ENCODE measurements at regions not wholly inside any gene's neighbourhood (a gene's known extent, or its start where the extent isn't known, plus 50 kb on each side); places are given as distances from the start of the nearest gene placed in this dataset.
"Not testable (repeated sequence)": the region's sequence is repeated elsewhere in the genome, so short reads cannot be mapped to it uniquely, and the experiment has no call there.

DNA sequence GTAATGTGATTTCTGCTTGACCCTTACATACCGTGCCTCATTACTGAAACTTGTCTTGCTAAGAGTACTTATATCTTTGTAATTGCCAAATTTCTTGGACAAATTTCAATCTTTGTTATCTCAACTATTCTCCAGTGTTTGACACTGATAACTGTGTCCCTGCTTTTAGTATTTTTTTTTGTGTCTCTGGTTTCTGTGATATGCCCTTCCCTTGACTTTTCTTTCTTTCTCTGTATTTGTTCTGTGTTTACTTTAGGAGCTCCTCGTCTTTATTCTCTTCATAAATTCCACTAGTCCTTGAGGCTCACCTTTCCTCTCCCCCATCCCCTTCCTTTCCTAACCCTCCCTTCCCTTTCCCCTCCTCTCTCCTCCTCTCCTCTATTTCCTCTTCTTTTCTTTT, 123.7 kb upstream of the FBXL17 start:
- no peaks in the 10 kb centered on the region for H3K79me2 ChIP-seq (ENCODE audit: insufficient read depth, low read length)
- H3K27ac ChIP-seq (ENCODE audit: low read depth, low read length), result no peak overlapping the region
- no peaks in the 10 kb centered on the region for H3K27me3 ChIP-seq (ENCODE audit: insufficient read depth, low read length)
- no peak for DNase-seq (ENCODE audit: insufficient read length, low spot score, missing footprints)
- no peak overlapping the region for H3K4me2 ChIP-seq (ENCODE audit: insufficient read depth, low read length)
- H3K4me1 ChIP-seq (ENCODE audit: insufficient read depth, low read length), result no peaks in the 10 kb centered on the region
- no peak overlapping the region for H3K4me3 ChIP-seq (ENCODE audit: insufficient read depth, low read length)
- no peak overlapping the region for H2AFZ ChIP-seq (ENCODE audit: low read length)
- H3K9me3 ChIP-seq (ENCODE audit: low read depth, low read length), result no peaks in the 10 kb centered on the region
- no peaks in the 10 kb centered on the region for H3K36me3 ChIP-seq (ENCODE audit: insufficient read depth, low read length)
- no peak for TF ChIP-seq CTCF (IDR thresholded peaks at IDR 0.05; ENCODE audit: extremely low read depth, low read depth, low read length)
- no peaks in the 10 kb centered on the region for H4K20me1 ChIP-seq (ENCODE audit: insufficient read depth, low read length)

DNA sequence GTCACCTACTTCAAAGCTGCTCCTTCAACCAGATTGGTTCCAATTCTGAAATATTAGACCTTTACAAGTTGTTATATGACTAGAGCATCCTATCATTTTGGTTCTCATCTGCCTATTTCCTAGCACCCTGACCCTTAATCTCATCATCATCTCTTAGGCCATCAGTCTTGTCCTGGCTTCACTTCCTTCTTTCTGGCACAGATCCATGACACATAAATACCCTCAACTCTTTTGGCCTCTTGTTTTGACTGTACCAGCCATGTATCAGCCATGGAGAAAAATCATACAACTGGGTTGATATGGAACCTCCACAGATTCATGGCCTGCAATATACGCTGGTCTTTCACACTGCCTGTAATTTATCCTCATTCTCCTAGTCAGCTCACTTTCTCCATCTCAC, 123.1 kb upstream of the FBXL17 start:
- H3K4me3 ChIP-seq (ENCODE audit: insufficient read depth, low read length), result no peak overlapping the region
- no peaks in the 10 kb centered on the region for H3K27me3 ChIP-seq (ENCODE audit: insufficient read depth, low read length)
- no peaks in the 10 kb centered on the region for H3K9me3 ChIP-seq (ENCODE audit: low read depth, low read length)
- H3K36me3 ChIP-seq (ENCODE audit: insufficient read depth, low read length), result no peaks in the 10 kb centered on the region
- H3K79me2 ChIP-seq (ENCODE audit: insufficient read depth, low read length), result no peaks in the 10 kb centered on the region
- no peaks in the 10 kb centered on the region for H3K4me1 ChIP-seq (ENCODE audit: insufficient read depth, low read length)
- no peak overlapping the region for H3K4me2 ChIP-seq (ENCODE audit: insufficient read depth, low read length)
- DNase-seq (ENCODE audit: insufficient read length, low spot score, missing footprints), result no peak
- H3K27ac ChIP-seq (ENCODE audit: low read depth, low read length), result no peak overlapping the region
- H4K20me1 ChIP-seq (ENCODE audit: insufficient read depth, low read length), result no peaks in the 10 kb centered on the region
- TF ChIP-seq CTCF (IDR thresholded peaks at IDR 0.05; ENCODE audit: extremely low read depth, low read depth, low read length), result no peak
- no peak overlapping the region for H2AFZ ChIP-seq (ENCODE audit: low read length)

DNA sequence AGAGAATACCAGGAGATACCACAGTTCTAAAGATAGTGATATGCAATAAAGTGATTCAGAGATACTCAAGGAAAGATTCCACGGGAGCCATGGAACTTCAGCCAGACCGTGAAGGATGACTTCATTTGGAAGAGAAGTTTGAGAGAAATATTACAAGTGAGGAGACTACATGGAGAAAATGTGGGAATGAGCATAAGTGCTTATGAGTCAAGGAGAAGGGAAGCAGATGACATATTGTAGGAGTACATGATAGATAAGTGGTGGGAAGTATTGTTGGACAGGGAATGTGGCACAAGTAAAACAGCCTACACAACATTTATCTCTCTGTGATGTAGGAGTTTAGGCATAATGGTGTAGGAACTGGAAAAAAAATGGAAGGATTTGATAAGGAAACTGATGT, 122.1 kb upstream of the FBXL17 start:
- no peaks in the 10 kb centered on the region for H3K79me2 ChIP-seq (ENCODE audit: insufficient read depth, low read length)
- no peaks in the 10 kb centered on the region for H3K4me1 ChIP-seq (ENCODE audit: insufficient read depth, low read length)
- H3K27me3 ChIP-seq (ENCODE audit: insufficient read depth, low read length), result no peaks in the 10 kb centered on the region
- H2AFZ ChIP-seq (ENCODE audit: low read length), result no peak overlapping the region
- no peak overlapping the region for H3K4me2 ChIP-seq (ENCODE audit: insufficient read depth, low read length)
- TF ChIP-seq CTCF (IDR thresholded peaks at IDR 0.05; ENCODE audit: extremely low read depth, low read depth, low read length), result no peak
- no peaks in the 10 kb centered on the region for H3K36me3 ChIP-seq (ENCODE audit: insufficient read depth, low read length)
- no peak overlapping the region for H3K4me3 ChIP-seq (ENCODE audit: insufficient read depth, low read length)
- no peak overlapping the region for H3K27ac ChIP-seq (ENCODE audit: low read depth, low read length)
- H3K9me3 ChIP-seq (ENCODE audit: low read depth, low read length), result no peaks in the 10 kb centered on the region
- no peaks in the 10 kb centered on the region for H4K20me1 ChIP-seq (ENCODE audit: insufficient read depth, low read length)
- no peak for DNase-seq (ENCODE audit: insufficient read length, low spot score, missing footprints)

- H3K27ac ChIP-seq (ENCODE audit: low read depth, low read length); H3K9me3 ChIP-seq (ENCODE audit: low read depth, low read length); H3K36me3 ChIP-seq (ENCODE audit: insufficient read depth, low read length); H4K20me1 ChIP-seq (ENCODE audit: insufficient read depth, low read length); H3K4me2 ChIP-seq (ENCODE audit: insufficient read depth, low read length); H3K4me3 ChIP-seq (ENCODE audit: insufficient read depth, low read length); H3K79me2 ChIP-seq (ENCODE audit: insufficient read depth, low read length); H2AFZ ChIP-seq (ENCODE audit: low read length); H3K27me3 ChIP-seq (ENCODE audit: insufficient read depth, low read length); H3K4me1 ChIP-seq (ENCODE audit: insufficient read depth, low read length); DNase-seq (ENCODE audit: insufficient read length, low spot score, missing footprints): not testable (repeated sequence)
These were observed 113.7 kb upstream of the FBXL17 start for GRCh38 chr5:108495615-108496014.

- no peak overlapping the region for H3K4me3 ChIP-seq (ENCODE audit: insufficient read depth, low read length)
- peak; percentile 11 for DNase-seq (ENCODE audit: insufficient read length, low spot score, missing footprints)
- H3K9me3 ChIP-seq (ENCODE audit: low read depth, low read length), result no peaks in the 10 kb centered on the region
- H3K79me2 ChIP-seq (ENCODE audit: insufficient read depth, low read length), result no peaks in the 10 kb centered on the region
- H2AFZ ChIP-seq (ENCODE audit: low read length), result no peak overlapping the region
- H3K4me2 ChIP-seq (ENCODE audit: insufficient read depth, low read length), result no peak overlapping the region
- TF ChIP-seq CTCF (IDR thresholded peaks at IDR 0.05; ENCODE audit: extremely low read depth, low read depth, low read length), result no peak
- H4K20me1 ChIP-seq (ENCODE audit: insufficient read depth, low read length), result no peaks in the 10 kb centered on the region
- no peak overlapping the region for H3K27ac ChIP-seq (ENCODE audit: low read depth, low read length)
- H3K27me3 ChIP-seq (ENCODE audit: insufficient read depth, low read length), result no peaks in the 10 kb centered on the region
- no peaks in the 10 kb centered on the region for H3K36me3 ChIP-seq (ENCODE audit: insufficient read depth, low read length)
- no peaks in the 10 kb centered on the region for H3K4me1 ChIP-seq (ENCODE audit: insufficient read depth, low read length)
These were observed 106.1 kb upstream of the FBXL17 start for GRCh38 chr5:108487951-108488350.

Data from osteoblast (primary cell).